ENCODE measurements at regions not wholly inside any gene's neighbourhood (a gene's known extent, or its start where the extent isn't known, plus 50 kb on each side); places are given as distances from the start of the nearest gene placed in this dataset.

GRCh38 chr3:106341586-106342162 lies 472.9 kb upstream of the CBLB start:
- no peak overlapping the region for H3K4me3 Mint-ChIP-seq (ENCODE audit: unreplicated experiment)
- no peaks in the 10 kb centered on the region for H3K36me3 Mint-ChIP-seq (ENCODE audit: insufficient read depth, unreplicated experiment)
- H3K27ac Mint-ChIP-seq (ENCODE audit: low read depth, unreplicated experiment) = peak overlapping the region; percentile 22
- H3K4me1 Mint-ChIP-seq (ENCODE audit: insufficient read depth, unreplicated experiment) = peaks cover 23% of the 10 kb centered on the region
- ChIA-PET POLR2A (no interaction called here), CTCF (interaction anchor here (0.6 kb wide), 1 partner anchor 24 kb away, joined by 3 read pairs; no protein-coding TSS in a partner anchor)
- intact Hi-C loops (cut with micrococcal nuclease) = loop anchor here (10.0 kb wide), 1 partner anchor 657 kb away; no protein-coding TSS in a partner anchor
- DNase-seq (ENCODE audit: unreplicated experiment) = no peak
- H3K9me3 Mint-ChIP-seq (ENCODE audit: unreplicated experiment) = no peaks in the 10 kb centered on the region
- TF ChIP-seq CTCF (IDR thresholded peaks at IDR 0.05; ENCODE audit: unreplicated experiment) = no peak
- H3K27me3 Mint-ChIP-seq (ENCODE audit: insufficient read depth, unreplicated experiment) = no peaks in the 10 kb centered on the region
- BruUV-seq (replicated peaks) = no TSS peak

DNA sequence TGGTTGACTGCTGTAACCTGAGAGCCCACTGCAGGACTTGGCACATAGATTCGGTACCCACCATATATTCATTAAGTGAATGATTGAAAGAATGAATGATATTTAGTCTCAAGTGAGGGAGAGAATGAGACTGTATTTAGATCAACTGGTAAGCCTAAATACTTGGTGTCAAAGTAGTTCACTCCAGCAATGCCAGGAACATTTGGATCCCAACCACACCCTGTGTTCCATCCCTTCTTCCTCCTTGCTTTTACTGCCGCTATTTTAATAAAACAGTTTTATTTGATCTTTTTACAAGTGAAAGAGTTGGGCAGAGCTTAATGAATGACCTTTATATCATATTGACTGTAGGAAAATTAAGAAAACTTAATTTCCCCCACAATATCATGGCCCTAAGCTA lies 473.6 kb upstream of the CBLB start:
- Mint-ChIP-seq H3K27me3 (ENCODE audit: insufficient read depth, unreplicated experiment) (no peaks in the 10 kb centered on the region), H3K36me3 (ENCODE audit: insufficient read depth, unreplicated experiment) (no peaks in the 10 kb centered on the region), H3K9me3 (ENCODE audit: unreplicated experiment) (no peaks in the 10 kb centered on the region), H3K4me3 (ENCODE audit: unreplicated experiment) (no peak overlapping the region), H3K4me1 (ENCODE audit: insufficient read depth, unreplicated experiment) (peaks cover 23% of the 10 kb centered on the region), H3K27ac (ENCODE audit: low read depth, unreplicated experiment) (peak overlapping the region; percentile 22)
- POLR2A ChIA-PET = no interaction called here
- TF ChIP-seq CTCF (IDR thresholded peaks at IDR 0.05; ENCODE audit: unreplicated experiment) = no peak
- CTCF ChIA-PET = interaction anchor here (0.6 kb wide), 1 partner anchor 585 kb away, joined by 3 read pairs; no protein-coding TSS in a partner anchor
- intact Hi-C loops (cut with micrococcal nuclease) = loop anchor here (10.0 kb wide), 1 partner anchor 658 kb away; no protein-coding TSS in a partner anchor
- BruUV-seq (replicated peaks) = no TSS peak
- no peak for DNase-seq (ENCODE audit: unreplicated experiment)

DNA sequence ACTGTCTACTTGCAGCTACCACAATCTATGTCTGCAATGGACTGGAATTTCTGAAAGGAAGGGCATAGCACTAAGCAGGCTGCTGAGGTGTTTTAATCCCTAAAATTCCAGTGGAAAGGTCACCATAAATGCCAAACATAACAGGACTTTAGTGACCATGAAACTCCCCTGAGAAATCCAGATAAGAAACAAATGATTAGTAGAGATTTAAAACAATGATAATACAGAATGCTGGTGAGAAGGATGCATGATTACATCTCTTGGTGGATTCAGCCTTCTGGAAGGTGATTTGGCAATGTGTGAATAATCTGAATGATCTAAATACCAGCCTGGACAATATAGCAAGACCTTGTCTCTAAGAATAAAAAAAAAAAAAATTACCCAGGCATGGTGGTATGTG lies 475.0 kb upstream of the CBLB start:
- intact Hi-C loops (cut with micrococcal nuclease) = loop anchor here (10.0 kb wide), 1 partner anchor 659 kb away; no protein-coding TSS in a partner anchor
- no peaks in the 10 kb centered on the region for H3K36me3 Mint-ChIP-seq (ENCODE audit: insufficient read depth, unreplicated experiment)
- peaks cover 23% of the 10 kb centered on the region for H3K4me1 Mint-ChIP-seq (ENCODE audit: insufficient read depth, unreplicated experiment)
- no peak overlapping the region for H3K4me3 Mint-ChIP-seq (ENCODE audit: unreplicated experiment)
- H3K27me3 Mint-ChIP-seq (ENCODE audit: insufficient read depth, unreplicated experiment) = no peaks in the 10 kb centered on the region
- ChIA-PET CTCF (interaction anchor here (0.6 kb wide), 1 partner anchor 941 kb away, joined by 3 read pairs; no protein-coding TSS in a partner anchor), POLR2A (no interaction called here)
- no peak for TF ChIP-seq CTCF (IDR thresholded peaks at IDR 0.05; ENCODE audit: unreplicated experiment)
- BruUV-seq (replicated peaks) = no TSS peak
- H3K27ac Mint-ChIP-seq (ENCODE audit: low read depth, unreplicated experiment) = no peak overlapping the region
- no peak for DNase-seq (ENCODE audit: unreplicated experiment)
- H3K9me3 Mint-ChIP-seq (ENCODE audit: unreplicated experiment) = no peaks in the 10 kb centered on the region

GRCh38 chr3:106345353-106346027 lies 476.7 kb upstream of the CBLB start:
- peak; percentile 92 for DNase-seq (ENCODE audit: unreplicated experiment)
- Mint-ChIP-seq H3K4me3 (ENCODE audit: unreplicated experiment) (peak overlapping the region; percentile 19), H3K4me1 (ENCODE audit: insufficient read depth, unreplicated experiment) (peaks cover 23% of the 10 kb centered on the region), H3K27me3 (ENCODE audit: insufficient read depth, unreplicated experiment) (no peaks in the 10 kb centered on the region), H3K36me3 (ENCODE audit: insufficient read depth, unreplicated experiment) (no peaks in the 10 kb centered on the region), H3K27ac (ENCODE audit: low read depth, unreplicated experiment) (peak overlapping the region; percentile 93), H3K9me3 (ENCODE audit: unreplicated experiment) (no peaks in the 10 kb centered on the region)
- POLR2A ChIA-PET = interaction anchor here (0.5 to 1.4 kb wide), 11 partner anchors 9 to 711 kb away, joined by 3 to 9 read pairs (median 4); no protein-coding TSS in a partner anchor
- CTCF ChIA-PET = interaction anchor here (0.6 to 1.2 kb wide), 2 partner anchors 34 to 264 kb away, joined by 3 to 6 read pairs; no protein-coding TSS in a partner anchor
- no peak for TF ChIP-seq CTCF (IDR thresholded peaks at IDR 0.05; ENCODE audit: unreplicated experiment)
- no TSS peak for BruUV-seq (replicated peaks)
- intact Hi-C loops (cut with micrococcal nuclease) = loop anchor here (10.0 kb wide), 1 partner anchor 661 kb away; no protein-coding TSS in a partner anchor
